Parathyroid adenoma (tissue), 2 donors: ENCODE measurements at regions not wholly inside any gene's neighbourhood (a gene's known extent, or its start where the extent isn't known, plus 50 kb on each side); places are given as distances from the start of the nearest gene placed in this dataset.

ENCODE experiments used
- H2AFZ ChIP-seq: fragments of 300-600 bp; sonication (generic); one replicate; pipeline ENCODE4 v1.7.0; 2017; ENCODE audit warnings: antibody characterized with exemption, mild to moderate bottlenecking
- H3K27ac ChIP-seq: fragments of 300-600 bp; sonication (generic); one replicate; pipeline ENCODE4 v1.7.0; 2017
- H3K27me3 ChIP-seq: fragments of 300-600 bp; sonication (generic); one replicate; pipeline ENCODE4 v1.7.0; 2017; ENCODE audit warnings: low read length; ENCODE audit not compliant: control insufficient read depth, insufficient read depth
- H3K36me3 ChIP-seq: fragments of 300-600 bp; sonication (generic); one replicate; pipeline ENCODE4 v1.7.0; 2017; ENCODE audit warnings: low read length; ENCODE audit not compliant: control insufficient read depth, insufficient read depth
- H3K4me1 ChIP-seq: fragments of 300-600 bp; sonication (generic); one replicate; pipeline ENCODE4 v1.7.0; 2017; ENCODE audit warnings: control low read depth
- H3K4me2 ChIP-seq: fragments of 300-600 bp; sonication (generic); one replicate; pipeline ENCODE4 v1.7.0; 2017; ENCODE audit warnings: low read length
- H3K4me3 ChIP-seq: fragments of 300-600 bp; sonication (generic); one replicate; pipeline ENCODE4 v1.7.0; 2017; ENCODE audit warnings: low read depth, low read length
- H3K79me2 ChIP-seq: fragments of 300-600 bp; sonication (generic); one replicate; pipeline ENCODE4 v1.7.0; 2017; ENCODE audit warnings: control low read depth
- H3K9ac ChIP-seq: fragments of 300-600 bp; sonication (generic); one replicate; pipeline ENCODE4 v1.7.0; 2017; ENCODE audit warnings: mild to moderate bottlenecking
- H3K9me3 ChIP-seq: fragments of 300-600 bp; sonication (generic); one replicate; pipeline ENCODE4 v1.7.0; 2017; ENCODE audit warnings: low read length; ENCODE audit not compliant: control insufficient read depth
- CTCF ChIP-seq: fragments of 300-600 bp; sonication (generic); IDR thresholded peaks from one replicate; pipeline ENCODE4 v1.7.0; 2017; ENCODE audit warnings: antibody characterized with exemption, mild to moderate bottlenecking
- donor health status: primary hyperparathyroidism.

- Histone ChIP-seq H3K4me3 (no peak overlapping the region), H2AFZ (no peak overlapping the region), H3K9ac (no peak overlapping the region), H3K27ac (no peak overlapping the region), H3K9me3 (no peaks in the 10 kb centered on the region), H3K79me2 (no peaks in the 10 kb centered on the region), H3K4me1 (no peaks in the 10 kb centered on the region), H3K36me3 (no peaks in the 10 kb centered on the region), H3K4me2 (no peak overlapping the region), H3K27me3 (no peaks in the 10 kb centered on the region)
- TF ChIP-seq CTCF = no peak
Observed at GRCh38 chr12:84723988-84724387, 188.6 kb downstream of the SLC6A15 start.

GRCh38 chr12:84719997-84720396 lies 192.6 kb downstream of the SLC6A15 start:
- Histone ChIP-seq H3K27ac (no peak overlapping the region), H3K27me3 (no peaks in the 10 kb centered on the region), H3K4me3 (no peak overlapping the region), H3K4me2 (no peak overlapping the region), H3K79me2 (no peaks in the 10 kb centered on the region), H3K9me3 (no peaks in the 10 kb centered on the region), H3K4me1 (no peaks in the 10 kb centered on the region), H2AFZ (no peak overlapping the region), H3K36me3 (no peaks in the 10 kb centered on the region), H3K9ac (no peak overlapping the region)
- TF ChIP-seq CTCF = no peak

DNA sequence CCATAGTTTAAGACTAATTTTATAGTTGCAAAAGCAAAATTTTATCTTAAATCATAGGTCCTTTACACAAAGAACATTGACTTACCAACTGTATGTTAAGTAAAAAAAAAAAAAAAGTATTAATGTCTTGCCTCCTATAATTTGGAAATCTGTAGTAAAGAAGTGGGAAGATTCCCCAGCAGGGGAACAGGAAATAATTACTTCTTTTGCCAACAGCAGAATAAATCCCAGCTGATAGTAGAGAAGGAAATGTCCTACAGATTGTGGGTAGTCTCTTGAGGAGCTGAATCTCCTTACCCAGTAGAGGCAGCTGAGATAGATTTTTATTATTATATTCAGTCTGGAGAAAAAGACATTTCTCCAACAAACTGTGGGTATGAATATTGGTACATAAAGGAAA lies 193.7 kb downstream of the SLC6A15 start:
- no peak overlapping the region for H3K27ac ChIP-seq
- no peaks in the 10 kb centered on the region for H3K79me2 ChIP-seq
- TF ChIP-seq CTCF = no peak
- H3K27me3 ChIP-seq = no peaks in the 10 kb centered on the region
- no peaks in the 10 kb centered on the region for H3K4me1 ChIP-seq
- H2AFZ ChIP-seq = no peak overlapping the region
- H3K36me3 ChIP-seq = no peaks in the 10 kb centered on the region
- H3K4me3 ChIP-seq = no peak overlapping the region
- H3K4me2 ChIP-seq = no peak overlapping the region
- H3K9ac ChIP-seq = no peak overlapping the region
- H3K9me3 ChIP-seq = no peaks in the 10 kb centered on the region

DNA sequence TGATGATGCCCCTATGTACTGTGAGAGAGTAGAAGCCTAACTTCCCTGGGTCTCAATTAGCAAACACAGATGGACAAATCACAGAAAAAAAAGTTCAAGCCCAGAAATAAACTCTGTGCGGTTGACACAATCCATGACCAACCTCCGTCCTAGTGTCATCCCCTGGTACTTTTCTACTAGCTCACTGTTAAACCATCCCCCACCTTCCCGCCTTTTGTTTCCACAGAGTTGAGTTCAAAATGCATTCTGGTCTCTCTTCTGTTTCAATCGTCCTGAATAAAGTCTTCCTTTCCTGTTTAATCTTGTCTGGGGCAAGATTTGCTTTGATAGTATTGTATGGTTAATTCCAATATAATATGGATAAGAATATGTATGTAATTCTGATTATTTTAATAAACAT lies 199.9 kb downstream of the SLC6A15 start:
- Histone ChIP-seq H3K27ac (no peak overlapping the region), H2AFZ (no peak overlapping the region), H3K27me3 (no peaks in the 10 kb centered on the region), H3K4me2 (no peak overlapping the region), H3K4me1 (no peaks in the 10 kb centered on the region), H3K9ac (no peak overlapping the region), H3K9me3 (no peaks in the 10 kb centered on the region), H3K79me2 (no peaks in the 10 kb centered on the region), H3K4me3 (no peak overlapping the region), H3K36me3 (no peaks in the 10 kb centered on the region)
- no peak for TF ChIP-seq CTCF

- H3K4me2 ChIP-seq = no peak overlapping the region
- no peak for TF ChIP-seq CTCF
- no peak overlapping the region for H3K4me3 ChIP-seq
- H3K27ac ChIP-seq = no peak overlapping the region
- no peaks in the 10 kb centered on the region for H3K36me3 ChIP-seq
- no peaks in the 10 kb centered on the region for H3K27me3 ChIP-seq
- no peak overlapping the region for H3K9ac ChIP-seq
- no peaks in the 10 kb centered on the region for H3K79me2 ChIP-seq
- H3K4me1 ChIP-seq = no peaks in the 10 kb centered on the region
- no peaks in the 10 kb centered on the region for H3K9me3 ChIP-seq
- H2AFZ ChIP-seq = no peak overlapping the region
Observed at GRCh38 chr12:84706374-84706773, 206.2 kb downstream of the SLC6A15 start.
